GM12865 (cell line): ENCODE measurements at regions not wholly inside any gene's neighbourhood (a gene's known extent, or its start where the extent isn't known, plus 50 kb on each side); places are given as distances from the start of the nearest gene placed in this dataset.

Experiments used
- DNase-seq: peaks from one replicate; pipeline ENCODE4 v3.0.0; 2010; ENCODE audit warnings: low read depth
- H3K4me3 ChIP-seq: 2 replicates; pipeline ENCODE4 v1.5.1; 2011; ENCODE audit warnings: mild to moderate bottlenecking, low read depth, low read length, control low read depth
- CTCF ChIP-seq: IDR thresholded peaks from 2 replicates; pipeline ENCODE4 v1.5.1; 2011; ENCODE audit warnings: low read length, control low read depth, low read depth, inconsistent platforms; ENCODE audit not compliant: insufficient read depth; ENCODE audit errors: missing control alignments

GRCh38 chr17:77534137-77534536, 393.4 kb downstream of the SEC14L1 start:
- no peak for DNase-seq

GRCh38 chr17:77535435-77535834, 394.7 kb downstream of the SEC14L1 start:
- no peak overlapping the region for H3K4me3 ChIP-seq

More at GRCh38 chr17:77534137-77534536, 393.4 kb downstream of the SEC14L1 start:
- TF ChIP-seq CTCF, result no peak
- H3K4me3 ChIP-seq, result no peak overlapping the region

GRCh38 chr17:77535892-77536291, 395.1 kb downstream of the SEC14L1 start:
- DNase-seq, result no peak
- no peak for TF ChIP-seq CTCF
- no peak overlapping the region for H3K4me3 ChIP-seq

More at GRCh38 chr17:77535435-77535834, 394.7 kb downstream of the SEC14L1 start:
- DNase-seq, result no peak
- TF ChIP-seq CTCF, result no peak

GRCh38 chr17:77537566-77537965, 396.8 kb downstream of the SEC14L1 start:
- no peak overlapping the region for H3K4me3 ChIP-seq
- TF ChIP-seq CTCF, result no peak
- no peak for DNase-seq

- H3K4me3 ChIP-seq, result no peak overlapping the region
- TF ChIP-seq CTCF, result no peak
Observed at GRCh38 chr17:77540531-77540930, 399.8 kb downstream of the SEC14L1 start.

GRCh38 chr17:77540975-77541374, 400.2 kb downstream of the SEC14L1 start:
- no peak for DNase-seq
- TF ChIP-seq CTCF, result no peak
- no peak overlapping the region for H3K4me3 ChIP-seq

More at GRCh38 chr17:77540531-77540930, 399.8 kb downstream of the SEC14L1 start:
- no peak for DNase-seq

- TF ChIP-seq CTCF, result no peak
- no peak for DNase-seq
- H3K4me3 ChIP-seq, result no peak overlapping the region
Observed at GRCh38 chr17:77542011-77542410, 401.2 kb downstream of the SEC14L1 start.
